ENCODE measurements at regions not wholly inside any gene's neighbourhood (a gene's known extent, or its start where the extent isn't known, plus 50 kb on each side); places are given as distances from the start of the nearest gene placed in this dataset.
"Not testable (repeated sequence)": the region's sequence is repeated elsewhere in the genome, so short reads cannot be mapped to it uniquely, and the experiment has no call there.

GRCh38 chr22:22346401-22347107 is 102.0 kb downstream of the VPREB1 start:
- no peak for DNase-seq

GRCh38 chr22:22348127-22348814 is 103.7 kb downstream of the VPREB1 start:
- DNase-seq: no peak

GRCh38 chr22:22348815-22349454 is 104.3 kb downstream of the VPREB1 start:
- DNase-seq: no peak

- no peak for DNase-seq
Observed at GRCh38 chr22:22349455-22349836, 104.9 kb downstream of the VPREB1 start.

- no peak for DNase-seq
Observed at GRCh38 chr22:22351366-22351765, 106.8 kb downstream of the VPREB1 start.

GRCh38 chr22:22352371-22352999 is 107.9 kb downstream of the VPREB1 start:
- no peak for DNase-seq

- DNase-seq: no peak
Observed at GRCh38 chr22:22355096-22355834, 110.7 kb downstream of the VPREB1 start.

GRCh38 chr22:22357024-22357883 is 112.7 kb downstream of the VPREB1 start:
- DNase-seq: peak; percentile 55

GRCh38 chr22:22358152-22358551 is 113.6 kb downstream of the VPREB1 start:
- DNase-seq: no peak

GRCh38 chr22:22358686-22359085 is 114.1 kb downstream of the VPREB1 start:
- DNase-seq: no peak

- no peak for DNase-seq
Observed at GRCh38 chr22:22359465-22359864, 114.9 kb downstream of the VPREB1 start.

GRCh38 chr22:22360014-22360413 is 115.4 kb downstream of the VPREB1 start:
- DNase-seq: no peak

- DNase-seq: no peak
Observed at GRCh38 chr22:22362311-22362710, 117.7 kb downstream of the VPREB1 start.

- no peak for DNase-seq
Observed at GRCh38 chr22:22362936-22363335, 118.3 kb downstream of the VPREB1 start.

- DNase-seq: no peak
Observed at GRCh38 chr22:22364207-22364606, 119.6 kb downstream of the VPREB1 start.

- DNase-seq: no peak
Observed at GRCh38 chr22:22366537-22366936, 122.0 kb downstream of the VPREB1 start.

GRCh38 chr22:22368516-22368915 is 123.9 kb downstream of the VPREB1 start:
- DNase-seq: no peak

- DNase-seq: not testable (repeated sequence)
Observed at GRCh38 chr22:22369219-22369963, 124.8 kb downstream of the VPREB1 start.

GRCh38 chr22:22369964-22370270 is 125.3 kb downstream of the VPREB1 start:
- no peak for DNase-seq

- DNase-seq: no peak
Observed at GRCh38 chr22:22371031-22371541, 126.5 kb downstream of the VPREB1 start.

- DNase-seq: no peak
Observed at GRCh38 chr22:22372086-22372485, 127.5 kb downstream of the VPREB1 start.
